ENCODE measurements at regions not wholly inside any gene's neighbourhood (a gene's known extent, or its start where the extent isn't known, plus 50 kb on each side); places are given as distances from the start of the nearest gene placed in this dataset.

GRCh38 chr16:8283195-8283594 lies 307.1 kb downstream of the TMEM114 start:
- Mint-ChIP-seq H3K9me3 (peaks cover 2% of the 10 kb centered on the region), H3K4me1 (no peaks in the 10 kb centered on the region), H3K27ac (no peak overlapping the region), H3K27me3 (no peaks in the 10 kb centered on the region), H3K36me3 (ENCODE audit: low read depth) (no peaks in the 10 kb centered on the region), H3K4me3 (no peak overlapping the region)
- TF ChIP-seq CTCF (IDR thresholded peaks at IDR 0.05) = no peak
- ATAC-seq (ENCODE audit: low read depth) (no peak), DNase-seq (no peak)
- POLR2A ChIA-PET = no interaction called here
- intact Hi-C loops (cut with micrococcal nuclease) = no loop called here
- CTCF ChIA-PET = no interaction called here

- ATAC-seq (ENCODE audit: low read depth) (no peak), DNase-seq (no peak)
- Mint-ChIP-seq H3K27ac (no peak overlapping the region), H3K4me1 (no peaks in the 10 kb centered on the region), H3K4me3 (no peak overlapping the region), H3K36me3 (ENCODE audit: low read depth) (no peaks in the 10 kb centered on the region), H3K9me3 (peaks cover 3% of the 10 kb centered on the region), H3K27me3 (no peaks in the 10 kb centered on the region)
- intact Hi-C loops (cut with micrococcal nuclease) = no loop called here
- ChIA-PET POLR2A (no interaction called here), CTCF (no interaction called here)
- no peak for TF ChIP-seq CTCF (IDR thresholded peaks at IDR 0.05)
Measured at GRCh38 chr16:8278031-8278580, 312.2 kb downstream of the TMEM114 start.

GRCh38 chr16:8271344-8271743 lies 319.0 kb downstream of the TMEM114 start:
- no peak overlapping the region for H3K4me3 Mint-ChIP-seq
- intact Hi-C loops (cut with micrococcal nuclease) = no loop called here
- no peaks in the 10 kb centered on the region for H3K36me3 Mint-ChIP-seq (ENCODE audit: low read depth)
- no peak for TF ChIP-seq CTCF (IDR thresholded peaks at IDR 0.05)
- ChIA-PET CTCF (no interaction called here), POLR2A (no interaction called here)
- H3K27me3 Mint-ChIP-seq = no peaks in the 10 kb centered on the region
- no peak overlapping the region for H3K27ac Mint-ChIP-seq
- H3K4me1 Mint-ChIP-seq = no peaks in the 10 kb centered on the region
- DNase-seq (no peak), ATAC-seq (ENCODE audit: low read depth) (no peak)
- H3K9me3 Mint-ChIP-seq = peaks cover 3% of the 10 kb centered on the region

GRCh38 chr16:8262299-8262698 lies 328.0 kb downstream of the TMEM114 start:
- Mint-ChIP-seq H3K4me3 (no peak overlapping the region), H3K4me1 (no peaks in the 10 kb centered on the region), H3K27ac (no peak overlapping the region), H3K27me3 (no peaks in the 10 kb centered on the region), H3K36me3 (ENCODE audit: low read depth) (no peaks in the 10 kb centered on the region), H3K9me3 (no peaks in the 10 kb centered on the region)
- CTCF ChIA-PET = no interaction called here
- no peak for TF ChIP-seq CTCF (IDR thresholded peaks at IDR 0.05)
- intact Hi-C loops (cut with micrococcal nuclease) = no loop called here
- POLR2A ChIA-PET = no interaction called here
- DNase-seq (no peak), ATAC-seq (ENCODE audit: low read depth) (no peak)

- Mint-ChIP-seq H3K4me1 (no peaks in the 10 kb centered on the region), H3K4me3 (no peak overlapping the region), H3K27ac (no peak overlapping the region), H3K27me3 (no peaks in the 10 kb centered on the region), H3K36me3 (ENCODE audit: low read depth) (no peaks in the 10 kb centered on the region), H3K9me3 (no peaks in the 10 kb centered on the region)
- no peak for DNase-seq
- intact Hi-C loops (cut with micrococcal nuclease) = no loop called here
- ChIA-PET CTCF (no interaction called here), POLR2A (no interaction called here)
- no peak for TF ChIP-seq CTCF (IDR thresholded peaks at IDR 0.05)
- ATAC-seq (ENCODE audit: low read depth) = no peak
Measured at GRCh38 chr16:8260140-8260539, 330.2 kb downstream of the TMEM114 start.

Data from activated B cell treated with CpG ODN at 0.5 μM for 24 hours (primary cell).